Liver (tissue), 8 donors: ENCODE measurements at regions not wholly inside any gene's neighbourhood (a gene's known extent, or its start where the extent isn't known, plus 50 kb on each side); places are given as distances from the start of the nearest gene placed in this dataset.

ENCODE experiments used
- DNase-seq: peaks from one replicate; pipeline ENCODE4 v3.0.0-alpha.2; 2017; ENCODE audit warnings: low spot score
- H3K27ac ChIP-seq, 2 donors: one replicate each; pipeline ENCODE4 v1.7.0; 2013; ENCODE audit warnings: inconsistent platforms in 2 of 2, low read length in 2 of 2, control low read depth in 1 of 2, low read depth in 1 of 2, mild to moderate bottlenecking in 1 of 2
- H3K27me3 ChIP-seq, 4 donors: one replicate each; pipeline versions ENCODE4 v1.6.1 to v1.7.0; 2013; ENCODE audit warnings: low read length in 3 of 4, inconsistent platforms in 1 of 4, mild to moderate bottlenecking in 1 of 4, moderate library complexity in 1 of 4; ENCODE audit not compliant: control insufficient read depth in 4 of 4, insufficient read depth in 4 of 4
- H3K36me3 ChIP-seq, 4 donors: one replicate each; pipeline versions ENCODE4 v1.6.1 to v1.7.0; 2013; ENCODE audit warnings: low read length in 3 of 4, mild to moderate bottlenecking in 3 of 4, low read depth in 1 of 4, moderate library complexity in 1 of 4; ENCODE audit not compliant: control insufficient read depth in 4 of 4, insufficient read depth in 3 of 4
- H3K4me1 ChIP-seq, 4 donors: one replicate each; pipeline versions ENCODE4 v1.6.1 to v1.7.0; 2013; ENCODE audit warnings: low read length in 3 of 4, mild to moderate bottlenecking in 3 of 4, moderate library complexity in 1 of 4; ENCODE audit not compliant: control insufficient read depth in 4 of 4, insufficient read depth in 4 of 4
- H3K4me3 ChIP-seq, 3 donors: one replicate each; pipeline versions ENCODE4 v1.6.1 to v1.7.0; 2013; ENCODE audit warnings: low read length in 3 of 3, control low read depth in 1 of 3, low read depth in 1 of 3, mild to moderate bottlenecking in 1 of 3
- H3K9ac ChIP-seq, 2 donors: one replicate each; pipeline ENCODE4 v1.7.0; 2013; ENCODE audit warnings: low read length in 2 of 2, mild to moderate bottlenecking in 2 of 2, moderate library complexity in 2 of 2, control low read depth in 1 of 2, low read depth in 1 of 2
- H3K9me3 ChIP-seq, 4 donors: one replicate each; pipeline versions ENCODE4 v1.6.1 to v1.7.0; 2013; ENCODE audit warnings: low read length in 3 of 4; ENCODE audit not compliant: control insufficient read depth in 4 of 4
- ATF3 ChIP-seq: IDR thresholded peaks from 2 replicates; pipeline ENCODE4 v1.6.1; 2016; ENCODE audit warnings: antibody characterized with exemption
- CTCF ChIP-seq: fragments of 150-350 bp; IDR thresholded peaks from 2 replicates; pipeline ENCODE4 v1.5.1; 2017; ENCODE audit warnings: improper control_type of control experiment, low read depth, low read length; ENCODE audit not compliant: missing input control
- EGR1 ChIP-seq, 2 donors: IDR thresholded peaks; 2 replicates each; pipeline ENCODE4 v1.6.1; 2016 to 2018; ENCODE audit warnings: antibody characterized with exemption in 2 of 2, low read depth in 2 of 2
- FOXA1 ChIP-seq: IDR thresholded peaks from 2 replicates; pipeline ENCODE4 v1.6.1; 2016; ENCODE audit warnings: antibody characterized with exemption
- FOXA2 ChIP-seq: IDR thresholded peaks from 2 replicates; pipeline ENCODE4 v1.6.1; 2016; ENCODE audit warnings: antibody characterized with exemption
- GABPA ChIP-seq, 2 donors: IDR thresholded peaks in 1 of 2; conservative IDR thresholded peaks in 1 of 2; 2 replicates each; pipeline ENCODE4 v1.6.1; 2016; ENCODE audit warnings: antibody characterized with exemption in 2 of 2, mild to moderate bottlenecking in 1 of 2, moderate library complexity in 1 of 2
- HNF4A ChIP-seq, 2 donors: conservative IDR thresholded peaks; 2 replicates each; pipeline ENCODE4 v1.6.1; 2016; ENCODE audit warnings: antibody characterized with exemption in 2 of 2, mild to moderate bottlenecking in 2 of 2
- HNF4G ChIP-seq: IDR thresholded peaks from 2 replicates; pipeline ENCODE4 v1.6.1; 2016; ENCODE audit warnings: antibody characterized with exemption
- JUND ChIP-seq, 2 donors: IDR thresholded peaks; 2 replicates each; pipeline ENCODE4 v1.6.1; 2016; ENCODE audit warnings: antibody characterized with exemption in 2 of 2
- MAX ChIP-seq: IDR thresholded peaks from 2 replicates; pipeline ENCODE4 v1.6.1; 2016; ENCODE audit warnings: antibody characterized with exemption
- NR2F2 ChIP-seq: IDR thresholded peaks from 2 replicates; pipeline ENCODE4 v1.6.1; 2016; ENCODE audit warnings: antibody characterized with exemption
- RAD21 ChIP-seq, 2 donors: IDR thresholded peaks; 2 replicates each; pipeline ENCODE4 v1.6.1; 2016; ENCODE audit warnings: antibody characterized with exemption in 2 of 2, mild to moderate bottlenecking in 2 of 2
- REST ChIP-seq: IDR thresholded peaks from 2 replicates; pipeline ENCODE4 v1.6.1; 2016; ENCODE audit warnings: antibody characterized with exemption, mild to moderate bottlenecking
- RXRA ChIP-seq, 2 donors: IDR thresholded peaks; 2 replicates each; pipeline ENCODE4 v1.6.1; 2017 to 2018; ENCODE audit warnings: antibody characterized with exemption in 2 of 2, mild to moderate bottlenecking in 1 of 2
- SP1 ChIP-seq: IDR thresholded peaks from 2 replicates; pipeline ENCODE4 v1.6.1; 2018; ENCODE audit warnings: antibody characterized with exemption, mild to moderate bottlenecking
- YY1 ChIP-seq: IDR thresholded peaks from 2 replicates; pipeline ENCODE4 v1.6.1; 2016; ENCODE audit warnings: antibody characterized with exemption, mild to moderate bottlenecking
- WGBS: extraction: QIAGEN DNeasy Blood & Tissue Kit; methylation state at CpG from one replicate; pipeline ENCODE4 v1.1.7; 2013; 5-methylcytosine and 5-hydroxymethylcytosine counted together
- donor health status: healthy.
- donor health status: healthy.
- donor health status: healthy.
- donor health status: healthy.
- donor health status: healthy.

- no peaks in the 10 kb centered on the region for H3K9me3 ChIP-seq
- no peak for DNase-seq
- no peaks in the 10 kb centered on the region for H3K36me3 ChIP-seq
- no peaks in the 10 kb centered on the region for H3K27me3 ChIP-seq
- TF ChIP-seq REST: no peak
- TF ChIP-seq CTCF: no peak
- no peak for TF ChIP-seq RXRA (IDR thresholded peaks at IDR 0.05)
- no peak for TF ChIP-seq ATF3
- TF ChIP-seq NR2F2: no peak
- TF ChIP-seq JUND (IDR thresholded peaks at IDR 0.05): no peak
- no peak for TF ChIP-seq RAD21 (IDR thresholded peaks at IDR 0.05)
- no peak for TF ChIP-seq GABPA (IDR thresholded peaks at IDR 0.05 in 1 of 2, conservative IDR thresholded peaks at IDR 0.05 in 1 of 2)
- TF ChIP-seq HNF4G: no peak
- TF ChIP-seq SP1: no peak
- TF ChIP-seq YY1: no peak
- no peak for TF ChIP-seq MAX
- no peak overlapping the region for H3K27ac ChIP-seq
- no peak overlapping the region for H3K4me3 ChIP-seq
- no peaks in the 10 kb centered on the region for H3K4me1 ChIP-seq
- WGBS: 51% methylated on average over 1 of the region's 1 CpG
- no peak overlapping the region for H3K9ac ChIP-seq
These were observed 1722.1 kb upstream of the SEL1L start for GRCh38 chr14:83255727-83256090.

DNA sequence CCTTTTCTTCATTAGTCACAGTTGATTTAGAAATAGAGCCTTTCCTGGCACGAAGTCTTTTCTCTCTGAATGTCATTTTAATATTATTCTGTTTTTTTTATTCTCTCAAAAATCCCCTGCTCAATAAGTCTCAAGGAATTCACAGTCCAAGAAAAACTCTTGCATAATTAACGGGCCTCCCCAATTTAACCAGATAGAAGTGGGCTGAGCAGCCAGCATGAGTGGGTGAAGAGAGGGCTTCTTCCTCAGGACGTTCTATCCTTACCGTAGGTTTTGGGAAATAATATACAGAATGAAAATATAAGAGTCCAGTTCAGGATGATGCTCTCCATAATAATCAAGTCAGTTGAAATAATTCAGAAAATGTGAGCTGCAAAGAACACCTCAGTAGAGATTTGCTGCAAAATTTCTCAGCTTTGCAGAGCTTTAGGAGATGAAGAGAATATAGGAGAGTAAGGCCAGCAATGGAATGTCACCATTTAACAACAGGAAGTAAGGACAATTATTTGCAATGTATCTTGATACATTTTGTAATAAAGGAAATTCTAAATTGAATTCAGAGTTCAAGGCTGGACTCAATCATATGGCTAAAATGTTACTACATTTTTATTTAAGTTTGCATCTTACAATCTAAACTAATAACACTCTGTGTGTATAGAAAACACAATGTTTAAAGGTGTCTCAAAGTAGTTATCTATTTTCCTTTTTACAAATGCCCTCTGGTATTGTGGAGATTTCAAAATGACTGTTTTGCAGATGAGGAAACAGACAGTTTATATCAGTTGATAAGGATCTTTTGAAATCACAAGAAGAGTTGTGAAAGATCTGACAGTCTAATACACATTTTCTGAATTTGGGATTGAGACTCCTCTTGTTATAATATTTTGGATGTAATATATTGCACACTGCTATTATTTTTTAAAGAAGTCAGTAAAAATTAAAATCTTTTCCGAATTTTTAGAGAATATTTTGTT lies 1724.1 kb upstream of the SEL1L start:
- H3K27me3 ChIP-seq: no peaks in the 10 kb centered on the region
- no peak for DNase-seq
- 56% methylated on average over 5 of the region's 5 CpGs for WGBS
- no peak overlapping the region for H3K4me3 ChIP-seq
- H3K4me1 ChIP-seq: no peaks in the 10 kb centered on the region
- no peak overlapping the region for H3K9ac ChIP-seq
- H3K9me3 ChIP-seq: no peaks in the 10 kb centered on the region
- TF ChIP-seq YY1 (no peak), RXRA (IDR thresholded peaks at IDR 0.05) (no peak), REST (no peak), HNF4A (conservative IDR thresholded peaks at IDR 0.05) (no peak), FOXA1 (no peak), EGR1 (IDR thresholded peaks at IDR 0.05; ENCODE audit: low read depth in 2 of 2) (no peak), FOXA2 (no peak), CTCF (no peak), HNF4G (no peak), RAD21 (IDR thresholded peaks at IDR 0.05) (no peak), JUND (IDR thresholded peaks at IDR 0.05) (no peak)
- H3K36me3 ChIP-seq: no peaks in the 10 kb centered on the region
- H3K27ac ChIP-seq: no peak overlapping the region
